ENCODE measurements at regions not wholly inside any gene's neighbourhood (a gene's known extent, or its start where the extent isn't known, plus 50 kb on each side); places are given as distances from the start of the nearest gene placed in this dataset.

DNA sequence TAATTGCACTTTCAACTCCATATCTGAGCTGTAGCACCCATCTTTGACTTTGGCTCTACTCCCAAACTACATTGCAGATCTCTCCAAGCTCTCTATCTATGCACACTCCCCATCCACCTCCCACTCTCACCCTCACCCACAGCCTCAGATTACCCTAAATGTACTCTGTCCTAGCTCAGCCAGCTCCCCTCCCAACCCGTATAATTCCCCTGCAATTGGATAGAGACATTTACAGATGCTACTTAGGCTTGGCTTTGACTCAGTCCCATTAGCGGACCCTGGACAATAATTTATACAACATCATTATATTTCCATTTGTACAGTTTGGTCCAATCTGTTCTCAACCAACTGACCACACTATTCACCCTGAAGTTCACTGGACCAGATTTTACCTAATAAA is 338.9 kb upstream of the ANO3 start:
- TF ChIP-seq EP300 (IDR thresholded peaks at IDR 0.05) (no peak), PHF8 (IDR thresholded peaks at IDR 0.05; ENCODE audit: borderline replicate concordance, low read depth) (no peak)
- TF ChIP-seq, protein P1, sequence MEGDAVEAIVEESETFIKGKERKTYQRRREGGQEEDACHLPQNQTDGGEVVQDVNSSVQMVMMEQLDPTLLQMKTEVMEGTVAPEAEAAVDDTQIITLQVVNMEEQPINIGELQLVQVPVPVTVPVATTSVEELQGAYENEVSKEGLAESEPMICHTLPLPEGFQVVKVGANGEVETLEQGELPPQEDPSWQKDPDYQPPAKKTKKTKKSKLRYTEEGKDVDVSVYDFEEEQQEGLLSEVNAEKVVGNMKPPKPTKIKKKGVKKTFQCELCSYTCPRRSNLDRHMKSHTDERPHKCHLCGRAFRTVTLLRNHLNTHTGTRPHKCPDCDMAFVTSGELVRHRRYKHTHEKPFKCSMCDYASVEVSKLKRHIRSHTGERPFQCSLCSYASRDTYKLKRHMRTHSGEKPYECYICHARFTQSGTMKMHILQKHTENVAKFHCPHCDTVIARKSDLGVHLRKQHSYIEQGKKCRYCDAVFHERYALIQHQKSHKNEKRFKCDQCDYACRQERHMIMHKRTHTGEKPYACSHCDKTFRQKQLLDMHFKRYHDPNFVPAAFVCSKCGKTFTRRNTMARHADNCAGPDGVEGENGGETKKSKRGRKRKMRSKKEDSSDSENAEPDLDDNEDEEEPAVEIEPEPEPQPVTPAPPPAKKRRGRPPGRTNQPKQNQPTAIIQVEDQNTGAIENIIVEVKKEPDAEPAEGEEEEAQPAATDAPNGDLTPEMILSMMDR (IDR thresholded peaks at IDR 0.05) = no peak
- TF ChIP-seq, protein P2, sequence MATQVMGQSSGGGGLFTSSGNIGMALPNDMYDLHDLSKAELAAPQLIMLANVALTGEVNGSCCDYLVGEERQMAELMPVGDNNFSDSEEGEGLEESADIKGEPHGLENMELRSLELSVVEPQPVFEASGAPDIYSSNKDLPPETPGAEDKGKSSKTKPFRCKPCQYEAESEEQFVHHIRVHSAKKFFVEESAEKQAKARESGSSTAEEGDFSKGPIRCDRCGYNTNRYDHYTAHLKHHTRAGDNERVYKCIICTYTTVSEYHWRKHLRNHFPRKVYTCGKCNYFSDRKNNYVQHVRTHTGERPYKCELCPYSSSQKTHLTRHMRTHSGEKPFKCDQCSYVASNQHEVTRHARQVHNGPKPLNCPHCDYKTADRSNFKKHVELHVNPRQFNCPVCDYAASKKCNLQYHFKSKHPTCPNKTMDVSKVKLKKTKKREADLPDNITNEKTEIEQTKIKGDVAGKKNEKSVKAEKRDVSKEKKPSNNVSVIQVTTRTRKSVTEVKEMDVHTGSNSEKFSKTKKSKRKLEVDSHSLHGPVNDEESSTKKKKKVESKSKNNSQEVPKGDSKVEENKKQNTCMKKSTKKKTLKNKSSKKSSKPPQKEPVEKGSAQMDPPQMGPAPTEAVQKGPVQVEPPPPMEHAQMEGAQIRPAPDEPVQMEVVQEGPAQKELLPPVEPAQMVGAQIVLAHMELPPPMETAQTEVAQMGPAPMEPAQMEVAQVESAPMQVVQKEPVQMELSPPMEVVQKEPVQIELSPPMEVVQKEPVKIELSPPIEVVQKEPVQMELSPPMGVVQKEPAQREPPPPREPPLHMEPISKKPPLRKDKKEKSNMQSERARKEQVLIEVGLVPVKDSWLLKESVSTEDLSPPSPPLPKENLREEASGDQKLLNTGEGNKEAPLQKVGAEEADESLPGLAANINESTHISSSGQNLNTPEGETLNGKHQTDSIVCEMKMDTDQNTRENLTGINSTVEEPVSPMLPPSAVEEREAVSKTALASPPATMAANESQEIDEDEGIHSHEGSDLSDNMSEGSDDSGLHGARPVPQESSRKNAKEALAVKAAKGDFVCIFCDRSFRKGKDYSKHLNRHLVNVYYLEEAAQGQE (IDR thresholded peaks at IDR 0.05) = no peak

Data from A549 (cell line).